Prostate gland (tissue), 2 donors: ENCODE measurements at regions not wholly inside any gene's neighbourhood (a gene's known extent, or its start where the extent isn't known, plus 50 kb on each side); places are given as distances from the start of the nearest gene placed in this dataset.

Experiments
- POLR2A ChIP-seq: fragments of 450-650 bp; IDR thresholded peaks from one replicate; pipeline ENCODE4 v1.6.1; 2016; ENCODE audit warnings: antibody characterized with exemption, mild to moderate bottlenecking
- POLR2AphosphoS5 ChIP-seq: sonication (generic); formaldehyde crosslinking; IDR thresholded peaks from one replicate; pipeline ENCODE4 v1.6.1; 2017; ENCODE audit warnings: antibody characterized with exemption
- TF ChIP-seq, protein P1 (sequence below), 4 experiments: fragments of 200-600 bp in 2 of 4; fragments of 450-650 bp in 2 of 4; sonication (generic) in 2 of 4; IDR thresholded peaks; 1 replicate in 3 of 4; 2 replicates in 1 of 4; pipeline ENCODE4 v1.5.1; 2016 to 2019; ENCODE audit warnings: antibody characterized with exemption in 4 of 4, mild to moderate bottlenecking in 2 of 4, moderate library complexity in 2 of 4

DNA sequence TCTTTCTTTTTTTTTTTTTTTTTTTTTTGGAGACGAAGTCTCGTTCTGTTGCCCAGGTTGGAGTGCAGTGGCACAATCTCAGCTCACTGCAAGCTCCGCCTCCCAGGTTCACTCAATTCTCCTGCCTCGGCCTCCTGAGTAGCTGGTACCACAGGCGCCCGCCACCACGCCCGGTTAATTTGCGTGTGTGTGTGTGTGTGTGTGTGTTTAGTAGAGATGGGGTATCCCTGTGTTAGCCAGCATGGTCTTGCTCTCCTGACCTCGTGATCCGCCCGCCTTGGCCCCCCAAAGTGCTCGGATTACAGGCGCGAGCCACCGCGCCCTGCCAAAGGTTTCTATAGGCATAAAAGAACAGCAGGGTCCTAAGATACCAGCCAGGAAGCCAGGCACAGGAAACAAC lies 261.0 kb upstream of the CCDC54 start:
- TF ChIP-seq POLR2A (no peak), POLR2AphosphoS5 (no peak)
- TF ChIP-seq, protein P1, sequence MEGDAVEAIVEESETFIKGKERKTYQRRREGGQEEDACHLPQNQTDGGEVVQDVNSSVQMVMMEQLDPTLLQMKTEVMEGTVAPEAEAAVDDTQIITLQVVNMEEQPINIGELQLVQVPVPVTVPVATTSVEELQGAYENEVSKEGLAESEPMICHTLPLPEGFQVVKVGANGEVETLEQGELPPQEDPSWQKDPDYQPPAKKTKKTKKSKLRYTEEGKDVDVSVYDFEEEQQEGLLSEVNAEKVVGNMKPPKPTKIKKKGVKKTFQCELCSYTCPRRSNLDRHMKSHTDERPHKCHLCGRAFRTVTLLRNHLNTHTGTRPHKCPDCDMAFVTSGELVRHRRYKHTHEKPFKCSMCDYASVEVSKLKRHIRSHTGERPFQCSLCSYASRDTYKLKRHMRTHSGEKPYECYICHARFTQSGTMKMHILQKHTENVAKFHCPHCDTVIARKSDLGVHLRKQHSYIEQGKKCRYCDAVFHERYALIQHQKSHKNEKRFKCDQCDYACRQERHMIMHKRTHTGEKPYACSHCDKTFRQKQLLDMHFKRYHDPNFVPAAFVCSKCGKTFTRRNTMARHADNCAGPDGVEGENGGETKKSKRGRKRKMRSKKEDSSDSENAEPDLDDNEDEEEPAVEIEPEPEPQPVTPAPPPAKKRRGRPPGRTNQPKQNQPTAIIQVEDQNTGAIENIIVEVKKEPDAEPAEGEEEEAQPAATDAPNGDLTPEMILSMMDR (IDR thresholded peaks at IDR 0.05) = no peak
